Glomerular endothelial cell (primary cell): ENCODE measurements at regions not wholly inside any gene's neighbourhood (a gene's known extent, or its start where the extent isn't known, plus 50 kb on each side); places are given as distances from the start of the nearest gene placed in this dataset.

Experiments
- DNase-seq: peaks from one replicate; pipeline ENCODE4 v3.0.0-alpha.2; 2011; ENCODE audit warnings: low read depth, low spot score; ENCODE audit errors: extremely low read depth

- DNase-seq, result no peak
Measured at GRCh38 chr2:198825534-198825933, 632.2 kb downstream of the SATB2 start.

DNA sequence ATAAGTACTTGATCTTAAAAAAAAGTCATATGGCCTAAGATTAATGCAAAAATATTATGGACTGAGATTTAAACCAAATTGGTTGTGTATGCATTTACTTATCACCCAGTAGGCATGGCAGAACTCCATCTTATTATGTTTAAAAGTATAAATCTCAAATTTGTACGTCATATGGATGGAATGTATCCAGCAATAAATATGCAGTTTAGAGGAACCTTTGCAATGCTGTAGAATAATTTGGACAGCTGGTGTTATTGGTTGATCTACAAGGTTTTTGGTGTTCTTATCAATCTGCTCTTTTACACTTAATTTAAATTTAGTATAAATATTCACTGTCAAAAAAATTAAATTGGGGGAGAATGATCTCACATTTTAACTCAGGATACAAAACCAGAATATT, 640.2 kb downstream of the SATB2 start:
- no peak for DNase-seq

GRCh38 chr2:198815626-198816025, 642.1 kb downstream of the SATB2 start:
- no peak for DNase-seq

GRCh38 chr2:198811198-198811597, 646.5 kb downstream of the SATB2 start:
- no peak for DNase-seq

DNA sequence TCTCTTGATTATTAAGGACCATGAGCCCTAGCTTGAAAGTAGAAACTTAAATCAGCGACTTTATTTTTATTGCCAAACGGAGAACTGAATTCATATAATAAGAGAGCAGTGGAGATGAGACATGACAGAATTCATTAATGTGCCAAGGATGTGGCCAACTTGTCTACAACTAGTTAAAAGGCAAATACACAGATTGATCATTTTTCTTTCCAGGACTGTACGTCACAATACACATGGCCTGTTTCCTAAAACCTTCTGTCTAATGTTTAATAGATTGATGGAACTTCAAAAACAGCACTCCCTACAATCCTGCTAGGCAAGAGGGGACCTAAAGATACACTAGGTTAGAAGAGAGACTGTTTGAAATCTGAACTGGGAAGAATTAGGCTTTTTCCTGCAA, 647.8 kb downstream of the SATB2 start:
- DNase-seq, result no peak

GRCh38 chr2:198807131-198807530, 650.6 kb downstream of the SATB2 start:
- DNase-seq, result no peak

- no peak for DNase-seq
Measured at GRCh38 chr2:198795419-198795818, 662.3 kb downstream of the SATB2 start.

- DNase-seq, result no peak
Measured at GRCh38 chr2:198791623-198792022, 666.1 kb downstream of the SATB2 start.

- no peak for DNase-seq
Measured at GRCh38 chr2:198788676-198789075, 669.1 kb downstream of the SATB2 start.

DNA sequence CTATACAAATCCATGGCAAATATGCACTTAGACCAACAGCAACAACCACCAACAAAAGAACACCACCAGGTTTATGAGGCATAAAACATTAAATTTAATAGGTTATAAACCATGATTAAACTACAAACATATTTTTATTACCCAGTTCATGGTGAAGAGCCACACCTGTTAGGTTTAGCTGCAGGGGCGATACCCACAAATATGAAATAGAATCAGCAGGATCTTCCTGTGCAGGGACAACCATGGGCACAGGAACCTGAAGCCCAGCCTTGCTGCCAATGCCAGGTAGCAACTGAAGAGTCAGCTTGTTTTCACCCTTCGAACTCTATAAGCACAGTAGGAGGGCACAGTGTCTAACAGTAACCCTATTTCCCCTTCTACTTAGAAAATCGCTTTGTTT, 675.0 kb downstream of the SATB2 start:
- no peak for DNase-seq

- no peak for DNase-seq
Measured at GRCh38 chr2:198776616-198777406, 680.9 kb downstream of the SATB2 start.

DNA sequence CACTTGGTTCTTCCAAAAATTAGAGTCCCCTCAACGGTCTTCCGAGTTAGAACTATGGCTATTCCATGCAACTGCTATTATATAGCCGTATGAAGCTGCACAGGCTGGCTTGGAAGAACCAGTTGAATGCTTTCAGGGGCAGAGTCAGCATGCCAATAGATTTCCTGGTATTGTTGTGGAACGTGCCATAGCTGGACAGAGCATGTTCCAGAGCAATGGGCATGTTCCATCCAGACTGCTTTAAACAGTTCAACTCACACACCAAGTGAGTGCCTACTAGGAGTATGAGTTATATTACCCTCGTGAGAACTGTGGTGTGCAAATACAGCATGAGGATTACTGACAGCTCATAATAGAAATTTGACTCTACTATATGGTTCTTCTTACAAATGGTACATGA, 682.0 kb downstream of the SATB2 start:
- DNase-seq, result no peak

DNA sequence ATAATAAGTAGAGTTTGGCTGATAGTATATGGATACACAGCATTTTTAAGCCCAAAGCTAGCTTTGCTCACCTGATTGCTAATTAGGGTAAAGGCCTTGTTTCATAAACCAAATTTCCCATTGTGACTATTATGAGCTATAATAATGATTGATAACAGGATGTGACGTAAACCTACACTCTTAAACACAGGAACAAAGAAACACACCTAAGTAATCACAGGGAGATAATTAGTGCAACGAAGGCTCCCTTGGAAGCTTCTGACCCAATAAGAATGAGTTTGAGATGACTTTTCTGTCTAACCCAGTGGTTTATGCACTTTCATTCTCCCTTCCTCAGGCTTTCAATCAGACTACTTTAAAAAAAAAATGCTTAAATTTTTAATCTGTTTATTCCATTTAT, 683.2 kb downstream of the SATB2 start:
- DNase-seq, result no peak

DNA sequence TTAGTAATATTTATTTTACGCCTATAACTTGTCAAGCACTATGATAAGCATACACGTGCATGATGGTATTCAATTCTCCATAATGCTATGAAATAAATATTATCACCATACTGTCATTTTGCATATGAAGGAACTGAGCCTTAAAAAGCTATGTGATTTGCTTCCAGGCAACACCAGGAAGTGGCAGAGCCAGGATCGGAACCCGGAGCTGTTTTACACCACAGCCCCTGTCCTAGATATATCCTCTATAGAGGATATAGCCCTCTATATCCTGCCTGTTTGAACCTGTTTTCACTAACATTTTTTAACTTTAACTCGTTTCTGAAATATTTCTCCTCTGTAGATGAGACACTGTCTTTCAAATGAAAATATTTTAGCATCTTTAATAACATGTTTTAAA, 690.0 kb downstream of the SATB2 start:
- DNase-seq, result no peak

GRCh38 chr2:198763793-198764192, 693.9 kb downstream of the SATB2 start:
- no peak for DNase-seq

DNA sequence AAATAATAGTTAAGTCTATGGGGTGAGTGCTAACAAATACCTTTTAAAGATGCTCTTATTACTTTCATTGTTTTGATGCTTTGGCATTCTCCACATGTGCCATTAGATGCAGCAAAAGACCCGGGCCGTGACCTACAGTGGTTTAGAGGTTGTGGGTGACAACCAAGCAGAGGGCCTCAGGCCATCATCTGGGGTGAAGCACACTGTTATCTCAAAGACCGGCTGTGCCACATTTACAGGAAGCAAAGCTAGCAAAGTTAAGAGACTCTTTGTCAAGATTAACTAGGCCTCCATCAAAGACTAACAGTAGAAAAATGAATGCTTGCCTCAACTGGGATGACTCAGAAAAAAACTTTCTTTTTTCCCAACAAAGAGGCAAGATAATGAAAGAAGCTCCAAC, 695.3 kb downstream of the SATB2 start:
- DNase-seq, result no peak

DNA sequence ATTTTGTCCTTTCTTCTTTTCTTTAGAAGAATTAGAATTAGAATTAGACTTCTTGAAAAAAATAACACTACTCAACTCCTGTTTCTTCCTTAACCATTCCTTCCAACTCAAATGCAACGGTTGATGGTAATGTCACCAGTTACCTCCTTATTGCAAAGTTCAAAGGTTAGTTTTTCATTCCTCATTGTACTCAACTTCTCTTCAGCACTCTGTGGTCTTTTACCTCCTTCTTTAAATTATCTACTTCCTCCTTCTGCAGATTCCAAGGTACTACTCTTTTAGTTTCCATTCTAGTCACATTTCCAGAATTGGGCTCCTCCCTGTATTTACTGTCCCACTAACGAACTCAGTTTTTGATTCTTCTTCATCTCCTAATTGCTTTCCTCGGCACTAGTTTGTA, 700.7 kb downstream of the SATB2 start:
- no peak for DNase-seq

GRCh38 chr2:198756166-198756565, 701.6 kb downstream of the SATB2 start:
- DNase-seq, result no peak

- DNase-seq, result no peak
Measured at GRCh38 chr2:198753101-198753500, 704.6 kb downstream of the SATB2 start.

- no peak for DNase-seq
Measured at GRCh38 chr2:198749364-198749763, 708.4 kb downstream of the SATB2 start.

DNA sequence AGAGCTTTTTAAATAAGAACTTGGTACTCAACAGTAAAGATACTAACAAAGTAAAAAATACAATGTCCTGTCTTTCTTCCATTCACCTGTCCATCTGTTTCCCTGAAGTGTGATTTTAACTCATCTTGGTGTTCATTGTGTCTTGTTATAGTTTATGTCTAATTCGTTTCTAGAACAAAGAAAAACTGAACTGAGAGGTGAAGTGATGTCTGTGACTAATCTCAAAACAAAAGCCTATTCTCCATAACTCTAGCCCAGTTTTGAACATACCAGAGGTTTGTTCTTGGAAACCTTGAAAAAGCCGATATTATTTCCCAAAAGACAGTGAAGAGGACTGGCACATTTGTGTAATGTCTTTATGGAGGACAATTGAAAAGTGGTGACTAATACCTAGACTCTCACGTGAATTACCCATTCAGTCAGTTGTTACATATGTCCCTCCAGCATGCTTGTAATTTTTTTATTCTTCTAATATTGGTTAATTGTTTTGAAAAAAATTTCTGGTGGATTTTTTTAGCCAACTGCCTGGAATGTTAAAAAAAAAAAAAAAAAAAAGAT, 725.8 kb downstream of the SATB2 start:
- no peak for DNase-seq

DNA sequence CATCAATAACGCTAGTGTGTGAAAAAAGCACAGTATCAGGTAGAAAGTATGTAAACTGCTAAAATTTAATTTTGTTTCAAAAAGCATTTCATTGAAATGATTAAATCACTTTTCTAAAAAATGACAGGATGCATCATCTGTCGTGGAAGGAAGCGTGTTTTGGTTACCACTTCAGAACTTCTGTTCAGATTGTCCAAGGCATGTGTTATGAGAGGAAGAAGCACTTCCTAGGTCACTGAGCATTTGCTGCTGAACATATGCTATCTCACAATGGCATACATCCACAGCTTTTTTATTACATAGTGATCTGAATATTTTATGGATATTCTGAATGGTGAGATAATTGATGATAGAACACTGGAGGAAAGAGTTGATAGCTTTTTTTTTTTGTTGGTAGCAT, 737.5 kb downstream of the SATB2 start:
- DNase-seq, result no peak

- DNase-seq, result no peak
Measured at GRCh38 chr2:198717451-198717850, 740.3 kb downstream of the SATB2 start.
